Chondrocyte (in vitro differentiated cells): ENCODE measurements at regions not wholly inside any gene's neighbourhood (a gene's known extent, or its start where the extent isn't known, plus 50 kb on each side); places are given as distances from the start of the nearest gene placed in this dataset.

Source experiments
- DNase-seq: peaks from one replicate; pipeline ENCODE4 v3.0.0; 2021; ENCODE audit warnings: mixed read lengths, low spot score
- H3K27ac Mint-ChIP-seq: one replicate; pipeline ENCODE4 v1.8.0; 2021; ENCODE audit warnings: mild to moderate bottlenecking, moderate library complexity, mixed read lengths; ENCODE audit not compliant: unreplicated experiment
- H3K27me3 Mint-ChIP-seq: 2 replicates; pipeline ENCODE4 v1.8.0; 2021; ENCODE audit warnings: low read depth, mixed read lengths
- H3K36me3 Mint-ChIP-seq: 2 replicates; pipeline ENCODE4 v1.8.0; 2021; ENCODE audit warnings: low read depth, mixed read lengths
- H3K4me1 Mint-ChIP-seq: 2 replicates; pipeline ENCODE4 v1.8.0; 2021; ENCODE audit warnings: low read depth, mild to moderate bottlenecking, mixed read lengths
- H3K4me3 Mint-ChIP-seq: one replicate; pipeline ENCODE4 v1.8.0; 2021; ENCODE audit warnings: mild to moderate bottlenecking, moderate library complexity, mixed read lengths; ENCODE audit not compliant: unreplicated experiment
- H3K9me3 Mint-ChIP-seq: 2 replicates; pipeline ENCODE4 v1.8.0; 2021; ENCODE audit warnings: low read depth, mixed read lengths
- TF ChIP-seq, protein P1 (sequence below): fragments of 200-600 bp; sonication (generic); IDR thresholded peaks from 2 replicates; pipeline ENCODE4 v1.5.0; 2021; ENCODE audit warnings: antibody characterized with exemption, mild to moderate bottlenecking, moderate library complexity

DNA sequence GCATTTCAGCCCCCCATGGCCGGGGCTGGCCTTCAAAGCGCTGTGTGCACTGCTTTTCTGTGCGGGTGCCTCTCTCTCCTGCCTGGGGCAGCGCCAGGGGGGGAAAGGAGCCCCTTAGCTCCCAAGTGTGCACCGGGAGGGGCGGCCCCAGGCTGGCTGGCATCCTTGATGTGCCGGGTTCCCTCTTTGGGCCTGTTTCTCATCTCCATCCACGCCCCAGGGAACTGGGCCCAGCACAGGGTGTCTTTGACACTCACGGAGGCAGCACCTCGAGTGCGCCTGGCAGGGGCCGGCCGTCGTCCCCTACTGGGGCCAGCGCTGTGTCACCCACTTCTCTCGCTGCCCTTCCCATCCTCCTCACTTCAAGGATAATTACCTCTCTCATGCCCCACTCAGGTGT lies 324.3 kb downstream of the TEX29 start:
- TF ChIP-seq, protein P1, sequence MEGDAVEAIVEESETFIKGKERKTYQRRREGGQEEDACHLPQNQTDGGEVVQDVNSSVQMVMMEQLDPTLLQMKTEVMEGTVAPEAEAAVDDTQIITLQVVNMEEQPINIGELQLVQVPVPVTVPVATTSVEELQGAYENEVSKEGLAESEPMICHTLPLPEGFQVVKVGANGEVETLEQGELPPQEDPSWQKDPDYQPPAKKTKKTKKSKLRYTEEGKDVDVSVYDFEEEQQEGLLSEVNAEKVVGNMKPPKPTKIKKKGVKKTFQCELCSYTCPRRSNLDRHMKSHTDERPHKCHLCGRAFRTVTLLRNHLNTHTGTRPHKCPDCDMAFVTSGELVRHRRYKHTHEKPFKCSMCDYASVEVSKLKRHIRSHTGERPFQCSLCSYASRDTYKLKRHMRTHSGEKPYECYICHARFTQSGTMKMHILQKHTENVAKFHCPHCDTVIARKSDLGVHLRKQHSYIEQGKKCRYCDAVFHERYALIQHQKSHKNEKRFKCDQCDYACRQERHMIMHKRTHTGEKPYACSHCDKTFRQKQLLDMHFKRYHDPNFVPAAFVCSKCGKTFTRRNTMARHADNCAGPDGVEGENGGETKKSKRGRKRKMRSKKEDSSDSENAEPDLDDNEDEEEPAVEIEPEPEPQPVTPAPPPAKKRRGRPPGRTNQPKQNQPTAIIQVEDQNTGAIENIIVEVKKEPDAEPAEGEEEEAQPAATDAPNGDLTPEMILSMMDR: no peak
- H3K27ac Mint-ChIP-seq: no peak overlapping the region

DNA sequence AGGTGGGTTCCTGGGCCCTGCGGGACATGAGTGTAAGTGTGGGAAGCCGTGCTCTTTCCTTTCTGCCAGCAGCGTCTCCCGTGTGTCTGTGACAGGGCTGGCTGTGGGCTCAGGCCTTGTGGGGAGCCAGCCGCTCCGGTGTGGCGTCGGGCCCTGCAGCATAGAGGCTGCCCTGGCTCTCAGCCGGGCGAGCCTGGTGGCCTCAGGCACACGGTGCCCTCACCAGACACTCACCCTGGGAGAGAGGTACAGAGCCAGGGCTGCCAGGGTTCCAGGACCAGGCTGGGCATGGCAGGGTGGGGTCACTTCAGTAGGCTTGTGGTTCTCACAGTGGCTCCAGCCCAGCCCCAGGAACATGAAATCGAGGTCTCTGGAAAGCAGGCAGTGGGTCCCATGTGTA lies 324.8 kb downstream of the TEX29 start:
- Mint-ChIP-seq H3K27me3 (peaks cover 17% of the 10 kb centered on the region), H3K9me3 (no peaks in the 10 kb centered on the region), H3K4me3 (no peak overlapping the region), H3K36me3 (no peaks in the 10 kb centered on the region), H3K27ac (no peak overlapping the region), H3K4me1 (no peaks in the 10 kb centered on the region)
- no peak for DNase-seq
- TF ChIP-seq, protein P1: no peak

More for the DNA sequence above, 324.3 kb downstream of the TEX29 start:
- DNase-seq: no peak
- no peaks in the 10 kb centered on the region for H3K9me3 Mint-ChIP-seq
- H3K36me3 Mint-ChIP-seq: no peaks in the 10 kb centered on the region
- peaks cover 14% of the 10 kb centered on the region for H3K27me3 Mint-ChIP-seq
- H3K4me3 Mint-ChIP-seq: no peak overlapping the region
- no peaks in the 10 kb centered on the region for H3K4me1 Mint-ChIP-seq

DNA sequence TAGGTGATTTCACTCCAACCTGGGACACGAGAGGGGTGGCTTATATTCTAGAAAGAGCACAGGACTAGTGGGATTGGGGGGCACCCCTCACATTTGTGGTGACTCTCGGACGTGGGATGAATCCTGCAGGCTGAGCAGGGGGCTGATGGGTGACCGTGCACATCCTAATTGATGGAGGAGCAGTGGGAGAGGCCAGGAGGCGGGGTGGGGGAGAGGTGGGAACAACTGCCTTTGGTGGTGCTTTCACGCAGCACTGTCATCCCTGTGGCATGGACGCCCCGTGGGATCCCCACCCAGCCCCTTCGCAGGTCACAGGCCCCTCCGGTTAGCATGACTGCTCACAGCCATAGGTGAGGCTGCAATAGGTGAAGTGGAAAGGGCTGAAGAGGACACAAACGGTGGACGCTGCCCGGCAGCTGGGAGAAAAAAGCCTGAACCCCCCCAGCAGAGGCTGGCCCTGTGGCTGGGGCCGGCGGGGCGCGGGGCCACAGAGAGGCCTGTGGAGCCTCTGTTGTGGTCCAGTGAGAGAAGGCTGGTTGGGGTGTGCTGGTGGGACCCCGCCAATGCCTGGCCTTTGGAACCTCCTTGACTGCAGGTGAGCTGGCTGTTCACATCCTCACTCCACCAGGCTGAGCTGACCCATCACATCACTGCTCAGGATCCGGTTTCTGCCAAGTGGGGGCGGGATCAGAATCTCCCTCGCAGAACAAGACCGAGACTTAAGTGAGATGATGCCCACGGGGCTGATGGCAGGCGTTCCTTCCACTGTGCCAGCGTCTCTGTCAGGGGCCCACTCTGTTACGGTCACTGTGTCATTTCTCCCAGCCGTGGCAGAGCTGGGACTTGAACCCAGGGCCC lies 325.4 kb downstream of the TEX29 start:
- Mint-ChIP-seq H3K36me3 (no peaks in the 10 kb centered on the region), H3K9me3 (no peaks in the 10 kb centered on the region), H3K27ac (no peak overlapping the region), H3K4me1 (no peaks in the 10 kb centered on the region), H3K4me3 (no peak overlapping the region), H3K27me3 (peaks cover 17% of the 10 kb centered on the region)
- no peak for DNase-seq
- TF ChIP-seq, protein P1: no peak

- Mint-ChIP-seq H3K4me1 (no peaks in the 10 kb centered on the region), H3K9me3 (no peaks in the 10 kb centered on the region), H3K27me3 (peaks cover 17% of the 10 kb centered on the region), H3K36me3 (no peaks in the 10 kb centered on the region), H3K27ac (no peak overlapping the region), H3K4me3 (no peak overlapping the region)
- TF ChIP-seq, protein P1: no peak
- no peak for DNase-seq
These were observed 326.0 kb downstream of the TEX29 start for GRCh38 chr13:111646456-111646855.

- Mint-ChIP-seq H3K9me3 (no peaks in the 10 kb centered on the region), H3K4me1 (no peaks in the 10 kb centered on the region), H3K4me3 (no peak overlapping the region), H3K36me3 (no peaks in the 10 kb centered on the region), H3K27me3 (peaks cover 17% of the 10 kb centered on the region), H3K27ac (no peak overlapping the region)
- TF ChIP-seq, protein P1: no peak
- no peak for DNase-seq
These were observed 328.4 kb downstream of the TEX29 start for GRCh38 chr13:111648885-111649284.
